A549 (cell line): ENCODE measurements at regions not wholly inside any gene's neighbourhood (a gene's known extent, or its start where the extent isn't known, plus 50 kb on each side); places are given as distances from the start of the nearest gene placed in this dataset.

Experiments used
- ATAC-seq, 2 experiments: fragments of 200-7000 bp in 1 of 2; fragments of >200 bp in 1 of 2; cut with Nextera tagmentation in 1 of 2; cut with Tn5 transposase in 1 of 2; 3 replicates each; pipeline versions ENCODE4 v1.8.0 to v1.9.1; 2018 to 2020; ENCODE audit warnings: mild to moderate bottlenecking in 1 of 2, moderate library complexity in 1 of 2
- CTCF ChIA-PET: fragments of 300-600 bp; sonication (Branson Sonifier 250); formaldehyde crosslinking; extraction: SDS; loops from one replicate; lab custom pipeline; 2021; ENCODE audit warnings: antibody characterized with exemption, inconsistent platforms; lab: Yijun Ruan, JAX
- POLR2A ChIA-PET: fragments of 350-600 bp; formaldehyde crosslinking; extraction: SDS; loops from one replicate; lab custom pipeline; 2021; ENCODE audit warnings: antibody characterized with exemption, inconsistent platforms; lab: Yijun Ruan, JAX
- DNase-seq, 2 experiments: peaks; one replicate each; pipeline versions ENCODE4 v3.0.0 to v3.0.0-alpha.2; 2011 to 2016; ENCODE audit warnings: low read depth in 1 of 2, low spot score in 1 of 2
- FAIRE-seq: peaks from 2 replicates; lab custom pipeline; 2011; peaks lifted over from hg19 to GRCh38; lab: Jason Lieb, UNC
- H3K27ac ChIP-seq, 2 experiments: fragments of >200 bp; sonication (Bioruptor Twin); formaldehyde crosslinking; 3 replicates each; pipeline ENCODE4 v1.5.1; 2016 to 2017
- H3K4me1 ChIP-seq: fragments of >200 bp; sonication (Bioruptor Twin); formaldehyde crosslinking; 3 replicates; pipeline ENCODE4 v1.6.1; 2016
- H3K4me2 ChIP-seq: fragments of >200 bp; sonication (Bioruptor Twin); formaldehyde crosslinking; 3 replicates; pipeline ENCODE4 v1.6.1; 2016
- H3K4me3 ChIP-seq: fragments of >200 bp; sonication (Bioruptor Twin); formaldehyde crosslinking; 3 replicates; pipeline ENCODE4 v1.5.1; 2016
- H3K9me3 ChIP-seq: fragments of >200 bp; sonication (Bioruptor Twin); formaldehyde crosslinking; 3 replicates; pipeline ENCODE4 v1.6.1; 2016
- BHLHE40 ChIP-seq: IDR thresholded peaks from 2 replicates; pipeline ENCODE4 v1.6.1; 2012; ENCODE audit warnings: low read depth, low read length, inconsistent platforms
- CBX2 ChIP-seq: fragments of 200-600 bp; sonication (generic); IDR thresholded peaks from 2 replicates; pipeline ENCODE4 v1.6.1; 2016; ENCODE audit warnings: low read depth, mild to moderate bottlenecking, borderline replicate concordance
- CEBPB ChIP-seq, 2 experiments: fragments of >200 bp in 1 of 2; sonication (Bioruptor Twin) in 1 of 2; formaldehyde crosslinking in 1 of 2; IDR thresholded peaks; 2 replicates each; pipeline ENCODE4 v1.6.1; 2012 to 2016
- FOSL2 ChIP-seq, 2 experiments: fragments of 450-650 bp in 1 of 2; fragments of >200 bp in 1 of 2; sonication (Bioruptor Twin) in 1 of 2; formaldehyde crosslinking; IDR thresholded peaks; 2 replicates each; pipeline versions ENCODE4 v1.5.0 to v1.6.1; 2016 to 2020; ENCODE audit warnings: mild to moderate bottlenecking in 1 of 2, moderate library complexity in 1 of 2
- HDAC2 ChIP-seq: fragments of 200-600 bp; sonication (generic); IDR thresholded peaks from 2 replicates; pipeline ENCODE4 v1.6.1; 2016
- HMGXB4 ChIP-seq: fragments of 250-450 bp; sonication (Bioruptor Pico); IDR thresholded peaks from 2 replicates; pipeline ENCODE4 v1.5.0; 2021; ENCODE audit warnings: mild to moderate bottlenecking, moderate library complexity, borderline replicate concordance
- HOXB13 ChIP-seq: fragments of 250-450 bp; sonication (Bioruptor Pico); IDR thresholded peaks from 2 replicates; pipeline ENCODE4 v1.5.0; 2020; ENCODE audit warnings: low read depth, mild to moderate bottlenecking, moderate library complexity
- JUN ChIP-seq, 2 experiments: fragments of >200 bp; sonication (Bioruptor Twin); formaldehyde crosslinking; IDR thresholded peaks; 2 replicates in 1 of 2; 3 replicates in 1 of 2; pipeline ENCODE4 v1.6.1; 2016 to 2017
- MAFK ChIP-seq: fragments of 450-650 bp; IDR thresholded peaks from 2 replicates; pipeline ENCODE4 v1.6.1; 2014; ENCODE audit not compliant: partially characterized antibody
- NPAS2 ChIP-seq: fragments of 250-450 bp; sonication (Bioruptor Pico); IDR thresholded peaks from 2 replicates; pipeline ENCODE4 v1.8.0; 2022; ENCODE audit warnings: mild to moderate bottlenecking, moderate library complexity, borderline replicate concordance
- PHF8 ChIP-seq: fragments of 200-600 bp; sonication (generic); IDR thresholded peaks from 2 replicates; pipeline ENCODE4 v1.6.1; 2016; ENCODE audit warnings: low read depth, mild to moderate bottlenecking, antibody characterized with exemption, moderate library complexity, borderline replicate concordance
- SREBF2 ChIP-seq: fragments of 450-650 bp; IDR thresholded peaks from 2 replicates; pipeline ENCODE4 v1.6.1; 2014; ENCODE audit warnings: mild to moderate bottlenecking, moderate library complexity
- ZSCAN20 ChIP-seq: fragments of 250-450 bp; sonication (Bioruptor Pico); IDR thresholded peaks from 2 replicates; pipeline ENCODE4 v1.8.0; 2022; ENCODE audit warnings: mild to moderate bottlenecking, moderate library complexity
- WGBS: methylation state at CpG from one replicate; pipeline ENCODE4 v1.1.6; 2017; ENCODE audit errors: missing lambda C conversion rate; 5-methylcytosine and 5-hydroxymethylcytosine counted together
- TF ChIP-seq, protein P1 (sequence below): IDR thresholded peaks from 2 replicates; pipeline ENCODE4 v1.6.1; 2012; ENCODE audit warnings: low read depth, borderline replicate concordance
- TF ChIP-seq, protein P2 (sequence below): fragments of >200 bp; sonication (Bioruptor Twin); formaldehyde crosslinking; IDR thresholded peaks from 3 replicates; pipeline ENCODE4 v1.6.1; 2016

DNA sequence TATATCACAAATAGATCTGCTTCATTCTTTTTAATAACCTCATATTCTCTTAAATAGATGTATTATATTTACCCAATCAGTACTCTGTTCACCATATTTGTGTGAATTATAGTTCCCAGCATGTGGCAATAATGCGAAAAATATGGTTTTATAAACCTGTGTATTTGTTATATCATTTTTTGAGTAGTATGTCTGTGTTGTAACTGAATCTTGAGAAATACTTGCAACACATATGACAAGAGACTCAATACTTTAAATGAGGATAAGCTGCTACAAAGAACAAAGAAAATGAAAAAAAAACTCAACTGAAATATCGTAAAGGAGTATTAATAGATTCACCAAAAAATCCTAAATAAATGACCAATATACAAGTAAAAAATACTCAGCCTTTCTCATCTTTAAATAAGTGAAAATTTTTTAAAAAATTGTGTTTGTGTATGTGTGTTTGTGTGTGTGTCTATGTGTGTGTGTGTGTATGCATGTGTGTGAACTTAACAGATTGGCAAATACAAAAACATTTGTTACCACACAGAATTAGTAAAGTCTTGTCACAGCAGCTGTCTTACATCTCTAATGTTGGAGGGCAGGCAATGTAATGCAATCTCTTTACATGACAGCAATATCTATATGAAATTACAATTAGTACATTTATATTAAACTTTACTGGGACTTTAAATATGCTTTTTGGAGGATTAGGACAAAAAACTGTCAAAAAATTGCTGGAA lies 441.9 kb upstream of the MGAT4C start:
- H3K27ac ChIP-seq, result no peak overlapping the region
- no peaks in the 10 kb centered on the region for H3K4me1 ChIP-seq
- no peaks in the 10 kb centered on the region for H3K9me3 ChIP-seq
- no peak for ATAC-seq
- ChIA-PET CTCF (no interaction called here), POLR2A (no interaction called here)
- FAIRE-seq, result no peak
- no peak for DNase-seq
- no peak overlapping the region for H3K4me3 ChIP-seq
- 84% methylated on average over 2 of the region's 2 CpGs for WGBS
- TF ChIP-seq, protein P1, sequence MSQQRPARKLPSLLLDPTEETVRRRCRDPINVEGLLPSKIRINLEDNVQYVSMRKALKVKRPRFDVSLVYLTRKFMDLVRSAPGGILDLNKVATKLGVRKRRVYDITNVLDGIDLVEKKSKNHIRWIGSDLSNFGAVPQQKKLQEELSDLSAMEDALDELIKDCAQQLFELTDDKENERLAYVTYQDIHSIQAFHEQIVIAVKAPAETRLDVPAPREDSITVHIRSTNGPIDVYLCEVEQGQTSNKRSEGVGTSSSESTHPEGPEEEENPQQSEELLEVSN, result no peak
- TF ChIP-seq JUN (IDR thresholded peaks at IDR 0.05), result no peak
- no peak for TF ChIP-seq CEBPB (IDR thresholded peaks at IDR 0.05)
- TF ChIP-seq HDAC2, result no peak
- TF ChIP-seq PHF8, result no peak
- no peak for TF ChIP-seq BHLHE40
- TF ChIP-seq NPAS2 (CRISPR knock-in tag), result no peak
- TF ChIP-seq SREBF2, result no peak
- TF ChIP-seq HOXB13 (CRISPR knock-in tag), result no peak
- no peak for TF ChIP-seq HMGXB4 (CRISPR knock-in tag)
- TF ChIP-seq FOSL2 (IDR thresholded peaks at IDR 0.05), result no peak
- no peak for TF ChIP-seq FOSL2 (CRISPR knock-in tag; IDR thresholded peaks at IDR 0.05)
- H3K4me2 ChIP-seq, result no peak overlapping the region

- FAIRE-seq (no peak), ATAC-seq (peak in 1 of 2 experiments; percentile 44; a peak in 2 of 6 replicates), DNase-seq (no peak)
- 0 out of 3 replicates have a peak, but pooled peaks cover 2% of the 10 kb centered on the region for H3K9me3 ChIP-seq
- POLR2A ChIA-PET, result no interaction called here
- no peak overlapping the region for H3K4me2 ChIP-seq
- no peaks in the 10 kb centered on the region for H3K4me1 ChIP-seq
- no peak overlapping the region for H3K27ac ChIP-seq
- TF ChIP-seq, protein P2, sequence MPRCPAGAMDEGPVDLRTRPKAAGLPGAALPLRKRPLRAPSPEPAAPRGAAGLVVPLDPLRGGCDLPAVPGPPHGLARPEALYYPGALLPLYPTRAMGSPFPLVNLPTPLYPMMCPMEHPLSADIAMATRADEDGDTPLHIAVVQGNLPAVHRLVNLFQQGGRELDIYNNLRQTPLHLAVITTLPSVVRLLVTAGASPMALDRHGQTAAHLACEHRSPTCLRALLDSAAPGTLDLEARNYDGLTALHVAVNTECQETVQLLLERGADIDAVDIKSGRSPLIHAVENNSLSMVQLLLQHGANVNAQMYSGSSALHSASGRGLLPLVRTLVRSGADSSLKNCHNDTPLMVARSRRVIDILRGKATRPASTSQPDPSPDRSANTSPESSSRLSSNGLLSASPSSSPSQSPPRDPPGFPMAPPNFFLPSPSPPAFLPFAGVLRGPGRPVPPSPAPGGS, result no peak
- TF ChIP-seq PHF8 (no peak), NPAS2 (CRISPR knock-in tag) (no peak), BHLHE40 (no peak), HMGXB4 (CRISPR knock-in tag) (no peak), CBX2 (no peak)
- 49% methylated on average over 6 of the region's 6 CpGs for WGBS
- H3K4me3 ChIP-seq, result no peak overlapping the region
- CTCF ChIA-PET, result no interaction called here
Observed at GRCh38 chr12:86683568-86684304, 427.5 kb upstream of the MGAT4C start.

DNA sequence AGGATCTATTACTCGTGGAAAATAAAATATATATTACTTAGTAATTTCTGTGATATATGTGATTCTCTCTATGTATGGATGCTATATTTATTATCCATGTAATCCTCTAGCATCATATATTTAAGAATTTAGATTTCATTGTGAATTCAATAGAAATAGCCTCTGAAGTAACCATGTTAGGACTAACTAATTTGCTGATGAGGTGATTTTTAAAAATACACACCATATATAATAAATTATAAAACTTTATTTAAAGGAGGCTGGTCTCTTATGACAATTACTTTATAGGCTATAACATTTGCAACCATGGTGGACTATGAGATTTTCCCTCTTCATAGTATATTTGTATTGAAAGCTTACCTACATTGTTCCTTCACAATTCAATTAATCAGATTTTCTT lies 424.9 kb upstream of the MGAT4C start:
- ATAC-seq (no peak), DNase-seq (no peak), FAIRE-seq (no peak)
- 13% methylated on average over 1 of the region's 1 CpG for WGBS
- Histone ChIP-seq H3K9me3 (no peaks in the 10 kb centered on the region), H3K4me2 (no peak overlapping the region), H3K4me1 (no peaks in the 10 kb centered on the region), H3K27ac (no peak overlapping the region), H3K4me3 (no peak overlapping the region)
- POLR2A ChIA-PET, result no interaction called here
- TF ChIP-seq ZSCAN20 (CRISPR knock-in tag) (no peak), MAFK (peak; percentile 55)
- CTCF ChIA-PET, result no interaction called here
